Neural crest cell (in vitro differentiated cells): ENCODE measurements at regions not wholly inside any gene's neighbourhood (a gene's known extent, or its start where the extent isn't known, plus 50 kb on each side); places are given as distances from the start of the nearest gene placed in this dataset.

Experiments
- DNase-seq: peaks from one replicate; pipeline ENCODE4 v3.0.0; 2021; ENCODE audit warnings: low read depth, mixed read lengths, low spot score
- H3K27ac Mint-ChIP-seq: one replicate; pipeline ENCODE4 v1.8.0; 2021; ENCODE audit warnings: mild to moderate bottlenecking, mixed read lengths; ENCODE audit not compliant: unreplicated experiment
- H3K27me3 Mint-ChIP-seq: 2 replicates; pipeline ENCODE4 v1.8.0; 2021; ENCODE audit warnings: low read depth, mild to moderate bottlenecking, mixed read lengths
- H3K36me3 Mint-ChIP-seq: 2 replicates; pipeline ENCODE4 v1.8.0; 2021; ENCODE audit warnings: low read depth, mild to moderate bottlenecking, mixed read lengths
- H3K4me1 Mint-ChIP-seq: 2 replicates; pipeline ENCODE4 v1.8.0; 2021; ENCODE audit warnings: mixed read lengths
- H3K4me3 Mint-ChIP-seq: one replicate; pipeline ENCODE4 v1.8.0; 2021; ENCODE audit warnings: mild to moderate bottlenecking, mixed read lengths
- H3K9me3 Mint-ChIP-seq: 2 replicates; pipeline ENCODE4 v1.8.0; 2021; ENCODE audit warnings: mixed read lengths
- CTCF ChIP-seq: fragments of 200-600 bp; sonication (generic); conservative IDR thresholded peaks from 2 replicates; pipeline ENCODE4 v1.5.0; 2021; ENCODE audit warnings: antibody characterized with exemption, mild to moderate bottlenecking

GRCh38 chr2:145654156-145654555, 1134.2 kb upstream of the ZEB2 start:
- TF ChIP-seq CTCF, result no peak
- peaks cover 10% of the 10 kb centered on the region for H3K9me3 Mint-ChIP-seq
- H3K36me3 Mint-ChIP-seq, result no peaks in the 10 kb centered on the region
- no peak overlapping the region for H3K27ac Mint-ChIP-seq
- DNase-seq, result no peak
- H3K4me1 Mint-ChIP-seq, result peaks cover 14% of the 10 kb centered on the region
- no peak overlapping the region for H3K4me3 Mint-ChIP-seq
- H3K27me3 Mint-ChIP-seq, result no peaks in the 10 kb centered on the region

- Mint-ChIP-seq H3K36me3 (no peaks in the 10 kb centered on the region), H3K9me3 (peaks cover 10% of the 10 kb centered on the region), H3K4me1 (peaks cover 14% of the 10 kb centered on the region), H3K27me3 (no peaks in the 10 kb centered on the region), H3K27ac (no peak overlapping the region), H3K4me3 (no peak overlapping the region)
- TF ChIP-seq CTCF, result no peak
- DNase-seq, result no peak
These were observed 1133.6 kb upstream of the ZEB2 start for GRCh38 chr2:145653553-145653952.

GRCh38 chr2:145652571-145653545, 1132.9 kb upstream of the ZEB2 start:
- H3K27ac Mint-ChIP-seq, result no peak overlapping the region

GRCh38 chr2:145652036-145652435, 1132.1 kb upstream of the ZEB2 start:
- H3K4me3 Mint-ChIP-seq, result no peak overlapping the region
- no peak for DNase-seq
- H3K27me3 Mint-ChIP-seq, result no peaks in the 10 kb centered on the region
- no peaks in the 10 kb centered on the region for H3K36me3 Mint-ChIP-seq
- H3K27ac Mint-ChIP-seq, result no peak overlapping the region
- no peak for TF ChIP-seq CTCF
- H3K4me1 Mint-ChIP-seq, result peaks cover 14% of the 10 kb centered on the region
- H3K9me3 Mint-ChIP-seq, result peaks cover 10% of the 10 kb centered on the region

More at GRCh38 chr2:145652571-145653545, 1132.9 kb upstream of the ZEB2 start:
- peaks cover 14% of the 10 kb centered on the region for H3K4me1 Mint-ChIP-seq
- DNase-seq, result no peak
- TF ChIP-seq CTCF, result no peak
- H3K27me3 Mint-ChIP-seq, result no peaks in the 10 kb centered on the region
- H3K4me3 Mint-ChIP-seq, result no peak overlapping the region
- no peaks in the 10 kb centered on the region for H3K36me3 Mint-ChIP-seq
- H3K9me3 Mint-ChIP-seq, result peaks cover 10% of the 10 kb centered on the region

GRCh38 chr2:145650226-145650625, 1130.3 kb upstream of the ZEB2 start:
- no peak overlapping the region for H3K27ac Mint-ChIP-seq
- no peak overlapping the region for H3K4me3 Mint-ChIP-seq
- no peak for DNase-seq
- H3K4me1 Mint-ChIP-seq, result peaks cover 14% of the 10 kb centered on the region
- H3K9me3 Mint-ChIP-seq, result peaks cover 14% of the 10 kb centered on the region
- no peaks in the 10 kb centered on the region for H3K36me3 Mint-ChIP-seq
- no peaks in the 10 kb centered on the region for H3K27me3 Mint-ChIP-seq
- no peak for TF ChIP-seq CTCF
